HuH-7 (cell line): ENCODE measurements at regions not wholly inside any gene's neighbourhood (a gene's known extent, or its start where the extent isn't known, plus 50 kb on each side); places are given as distances from the start of the nearest gene placed in this dataset.

Source experiments
- DNase-seq: peaks from one replicate; pipeline ENCODE4 v3.0.0; 2011; ENCODE audit warnings: low spot score

DNA sequence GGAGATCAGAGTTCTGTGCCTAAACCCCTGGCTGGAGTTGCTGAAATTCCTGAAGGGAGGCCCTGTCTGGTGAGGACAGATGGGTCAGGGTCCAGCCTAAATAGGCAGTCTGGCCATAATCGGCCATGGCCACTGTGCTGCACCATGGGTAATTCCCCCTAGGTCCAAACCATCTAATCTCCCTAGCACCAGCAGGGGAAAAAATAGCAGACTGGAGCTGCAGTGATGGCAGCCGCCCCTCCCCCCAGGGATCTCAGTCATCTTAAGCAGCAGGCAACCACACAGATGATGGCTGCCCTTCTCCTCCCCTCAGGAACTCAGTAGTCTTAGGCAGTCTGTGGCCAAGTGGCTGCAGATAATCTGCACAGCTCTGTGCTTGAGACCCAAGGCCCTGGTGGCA lies 68.4 kb upstream of the CD96 start:
- DNase-seq, result peak; percentile 63

DNA sequence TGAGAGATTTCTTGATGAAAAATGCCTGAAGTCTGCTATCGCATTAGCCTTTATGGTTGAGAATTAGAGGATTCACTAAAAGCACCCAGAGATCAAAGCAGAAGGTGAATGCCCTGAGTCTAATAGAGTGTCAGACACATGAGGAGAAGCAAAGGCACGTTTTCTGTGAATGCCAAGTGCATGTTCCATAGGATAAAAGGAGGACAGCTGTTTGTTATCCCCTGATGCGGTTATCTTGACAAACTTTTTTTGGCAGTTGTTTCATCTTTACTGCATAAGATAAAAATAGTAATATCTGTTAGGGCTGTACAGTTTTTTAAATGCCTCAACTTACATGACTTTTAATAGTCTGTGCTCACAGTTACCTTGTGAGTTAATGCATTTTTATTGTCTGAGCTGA lies 65.3 kb upstream of the CD96 start:
- no peak for DNase-seq

DNA sequence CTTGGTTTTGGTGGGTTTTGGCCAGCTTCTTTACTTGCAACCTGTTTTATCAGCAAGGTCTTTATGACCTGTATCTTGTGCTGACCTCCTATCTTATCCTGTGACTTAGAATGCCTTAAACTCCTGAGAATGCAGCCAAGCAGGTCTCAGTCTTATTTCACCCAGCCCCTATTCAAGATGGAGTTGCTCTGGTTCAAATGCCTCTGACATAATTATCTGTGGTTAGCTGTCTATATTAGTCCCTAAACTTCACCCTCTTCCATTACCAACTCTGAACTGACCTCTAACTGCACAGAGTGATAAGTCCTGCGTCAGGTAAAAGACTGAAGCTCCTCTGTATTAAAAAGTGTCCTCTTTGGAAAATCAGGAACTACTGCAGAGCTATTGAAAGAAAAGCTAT lies 61.9 kb upstream of the CD96 start:
- DNase-seq, result no peak

DNA sequence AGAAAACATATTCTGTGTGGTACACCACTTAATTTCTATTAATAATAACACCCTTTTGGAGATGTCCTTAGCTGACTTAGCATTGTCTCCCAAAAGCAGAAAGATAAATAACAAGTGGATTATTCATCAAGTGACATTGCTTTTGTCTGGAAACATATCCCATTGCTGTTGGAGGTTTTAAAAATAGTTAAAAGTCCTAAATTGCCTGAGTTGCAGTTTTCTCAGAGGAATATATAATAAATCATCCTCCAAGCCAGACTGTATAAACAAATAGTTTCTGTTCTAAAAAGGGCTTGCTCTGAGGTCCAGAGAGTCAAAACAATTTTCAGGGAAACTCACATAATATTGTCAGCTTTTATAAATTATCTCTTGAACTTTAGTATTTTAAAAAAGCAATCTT lies 60.4 kb upstream of the CD96 start:
- DNase-seq, result no peak

DNA sequence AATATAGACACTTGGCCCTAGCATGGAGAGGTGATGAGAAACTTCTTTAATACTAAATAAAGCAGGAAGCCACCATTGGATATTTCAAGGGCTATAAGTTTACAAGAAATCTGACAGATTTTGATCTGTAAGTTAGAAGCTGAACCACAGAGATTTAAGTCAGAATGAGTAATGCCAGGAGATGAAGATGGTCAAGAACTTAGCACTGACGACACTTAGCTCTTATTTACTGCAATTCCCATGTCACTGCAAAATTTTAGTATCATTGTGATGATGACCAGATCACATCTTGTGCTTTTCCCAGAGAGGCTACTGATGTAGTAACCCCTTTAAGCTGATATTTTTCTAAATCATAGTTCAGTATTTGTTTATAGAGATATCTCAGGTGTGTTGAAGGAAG lies 59.4 kb upstream of the CD96 start:
- no peak for DNase-seq

DNA sequence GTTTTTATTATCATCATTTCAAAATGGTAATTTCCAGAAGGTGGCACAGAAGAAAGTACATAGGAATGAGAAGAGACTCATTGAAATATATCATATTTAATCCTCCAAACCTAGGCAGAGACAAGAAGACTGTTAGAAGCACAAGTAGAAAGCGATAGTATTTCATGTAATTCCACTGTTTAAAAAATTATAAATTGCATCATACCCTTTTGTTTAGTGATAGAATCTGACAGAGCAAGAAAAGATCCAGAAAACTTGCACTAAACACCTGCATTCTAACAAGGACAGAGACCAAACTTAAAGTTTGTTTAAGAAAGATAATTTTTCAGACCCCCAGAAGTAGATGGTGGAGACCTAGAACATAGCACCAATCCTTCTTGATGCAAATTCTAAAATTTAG lies 56.9 kb upstream of the CD96 start:
- DNase-seq, result no peak
